Vagina (tissue), 2 donors: ENCODE measurements at regions not wholly inside any gene's neighbourhood (a gene's known extent, or its start where the extent isn't known, plus 50 kb on each side); places are given as distances from the start of the nearest gene placed in this dataset.

ENCODE experiments used
- POLR2A ChIP-seq, 2 donors: fragments of 450-650 bp; IDR thresholded peaks; one replicate each; pipeline ENCODE4 v1.6.1; 2017; ENCODE audit warnings: antibody characterized with exemption in 2 of 2, mild to moderate bottlenecking in 2 of 2, moderate library complexity in 2 of 2
- POLR2AphosphoS5 ChIP-seq, 2 donors: sonication (generic); formaldehyde crosslinking; IDR thresholded peaks; one replicate each; pipeline ENCODE4 v1.9.0; 2017; ENCODE audit warnings: antibody characterized with exemption in 2 of 2, mild to moderate bottlenecking in 2 of 2, low read depth in 1 of 2; ENCODE audit not compliant: insufficient read depth in 1 of 2
- TF ChIP-seq, protein P1 (sequence below), 3 experiments: fragments of 450-650 bp in 2 of 3; fragments of 200-600 bp in 1 of 3; sonication (generic) in 1 of 3; IDR thresholded peaks; one replicate each; pipeline ENCODE4 v1.5.1; 2017 to 2019; ENCODE audit warnings: antibody characterized with exemption in 3 of 3, mild to moderate bottlenecking in 2 of 3, moderate library complexity in 2 of 3

DNA sequence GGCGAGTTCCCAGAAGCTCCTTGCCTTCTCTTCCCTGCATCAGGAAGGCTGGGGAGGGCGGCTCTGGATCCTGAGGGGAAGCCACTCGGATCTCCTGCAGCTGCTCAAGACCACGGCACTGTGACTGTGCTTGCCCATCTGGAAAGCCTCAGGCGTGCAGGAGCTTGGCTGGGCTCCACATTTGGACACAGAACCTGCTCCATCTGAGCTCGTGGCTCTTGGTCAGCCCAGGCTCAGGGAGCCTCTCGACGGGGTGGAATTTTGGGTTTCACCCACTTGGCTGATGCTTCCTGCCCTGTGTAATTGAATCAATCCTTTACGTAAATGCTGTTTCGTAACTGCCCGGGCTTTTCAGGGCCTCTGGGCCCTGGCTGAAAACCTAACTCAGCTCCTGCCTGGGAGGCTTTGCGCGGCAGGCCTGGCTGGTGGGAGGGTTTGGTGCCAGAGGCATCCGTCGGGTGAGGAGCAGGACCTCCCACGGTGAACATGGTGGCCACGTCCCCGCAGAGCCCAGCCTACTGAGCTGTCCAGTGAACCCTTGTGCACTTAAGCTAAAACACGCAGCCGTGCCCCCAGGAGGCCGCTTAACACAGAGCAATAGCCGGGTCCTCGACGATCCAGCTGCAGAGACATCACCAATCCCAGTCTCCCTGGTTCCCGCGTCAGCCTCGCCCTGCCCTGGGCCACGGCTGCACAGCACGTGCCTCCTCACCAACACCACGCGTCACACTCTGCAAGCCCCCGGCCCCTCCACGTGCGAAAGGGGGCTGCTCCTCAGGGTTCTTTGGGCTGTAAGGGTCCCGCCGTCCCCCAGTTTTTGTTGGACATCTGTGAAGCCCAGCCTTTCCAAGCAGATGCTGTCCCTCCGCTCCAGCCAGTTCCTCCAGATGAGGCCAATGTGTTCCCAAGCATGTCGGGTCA lies 241.0 kb downstream of the DLL1 start:
- TF ChIP-seq, protein P1, sequence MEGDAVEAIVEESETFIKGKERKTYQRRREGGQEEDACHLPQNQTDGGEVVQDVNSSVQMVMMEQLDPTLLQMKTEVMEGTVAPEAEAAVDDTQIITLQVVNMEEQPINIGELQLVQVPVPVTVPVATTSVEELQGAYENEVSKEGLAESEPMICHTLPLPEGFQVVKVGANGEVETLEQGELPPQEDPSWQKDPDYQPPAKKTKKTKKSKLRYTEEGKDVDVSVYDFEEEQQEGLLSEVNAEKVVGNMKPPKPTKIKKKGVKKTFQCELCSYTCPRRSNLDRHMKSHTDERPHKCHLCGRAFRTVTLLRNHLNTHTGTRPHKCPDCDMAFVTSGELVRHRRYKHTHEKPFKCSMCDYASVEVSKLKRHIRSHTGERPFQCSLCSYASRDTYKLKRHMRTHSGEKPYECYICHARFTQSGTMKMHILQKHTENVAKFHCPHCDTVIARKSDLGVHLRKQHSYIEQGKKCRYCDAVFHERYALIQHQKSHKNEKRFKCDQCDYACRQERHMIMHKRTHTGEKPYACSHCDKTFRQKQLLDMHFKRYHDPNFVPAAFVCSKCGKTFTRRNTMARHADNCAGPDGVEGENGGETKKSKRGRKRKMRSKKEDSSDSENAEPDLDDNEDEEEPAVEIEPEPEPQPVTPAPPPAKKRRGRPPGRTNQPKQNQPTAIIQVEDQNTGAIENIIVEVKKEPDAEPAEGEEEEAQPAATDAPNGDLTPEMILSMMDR (IDR thresholded peaks at IDR 0.05): no peak
- no peak for TF ChIP-seq POLR2A (IDR thresholded peaks at IDR 0.05)
- TF ChIP-seq POLR2AphosphoS5 (IDR thresholded peaks at IDR 0.05; ENCODE audit: insufficient read depth in 1 of 2, low read depth in 1 of 2): peak; percentile 67 to 94
